GM20431 (cell line): ENCODE measurements at regions not wholly inside any gene's neighbourhood (a gene's known extent, or its start where the extent isn't known, plus 50 kb on each side); places are given as distances from the start of the nearest gene placed in this dataset.
"Not testable (repeated sequence)": the region's sequence is repeated elsewhere in the genome, so short reads cannot be mapped to it uniquely, and the experiment has no call there.

Experiments
- in situ Hi-C: fragments of 300-500 bp; cut with MseI, MboI; formaldehyde crosslinking; loops from one replicate; pipeline ENCODE4 v1.15.0; 2020; ENCODE audit warnings: low sequenced_read_pairs; ENCODE audit not compliant: unreplicated experiment

- in situ Hi-C loops, result no loop called here
Measured at GRCh38 chr14:55762595-55763232, 182.7 kb downstream of the KTN1 start.

GRCh38 chr14:55764784-55765183 lies 184.8 kb downstream of the KTN1 start:
- in situ Hi-C loops, result no loop called here

- in situ Hi-C loops, result no loop called here
Measured at GRCh38 chr14:55766071-55766470, 186.1 kb downstream of the KTN1 start.

GRCh38 chr14:55767286-55767685 lies 187.3 kb downstream of the KTN1 start:
- in situ Hi-C loops, result no loop called here

GRCh38 chr14:55769877-55770276 lies 189.9 kb downstream of the KTN1 start:
- in situ Hi-C loops, result no loop called here

GRCh38 chr14:55771242-55771981 lies 191.4 kb downstream of the KTN1 start:
- in situ Hi-C loops, result no loop called here

- in situ Hi-C loops, result no loop called here
Measured at GRCh38 chr14:55772486-55772885, 192.5 kb downstream of the KTN1 start.

- in situ Hi-C loops, result no loop called here
Measured at GRCh38 chr14:55773312-55773711, 193.3 kb downstream of the KTN1 start.

- in situ Hi-C loops, result no loop called here
Measured at GRCh38 chr14:55773984-55774545, 194.1 kb downstream of the KTN1 start.

- in situ Hi-C loops, result no loop called here
Measured at GRCh38 chr14:55777877-55778276, 197.9 kb downstream of the KTN1 start.

GRCh38 chr14:55780156-55780946 lies 200.3 kb downstream of the KTN1 start:
- in situ Hi-C loops, result no loop called here

GRCh38 chr14:55781046-55781445 lies 201.0 kb downstream of the KTN1 start:
- in situ Hi-C loops, result no loop called here

GRCh38 chr14:55782166-55782565 lies 202.2 kb downstream of the KTN1 start:
- in situ Hi-C loops, result no loop called here

- in situ Hi-C loops, result no loop called here
Measured at GRCh38 chr14:55789406-55789805, 209.4 kb downstream of the KTN1 start.

GRCh38 chr14:55794655-55795595 lies 214.9 kb downstream of the KTN1 start:
- in situ Hi-C loops, result no loop called here

- in situ Hi-C loops, result not testable (repeated sequence)
Measured at GRCh38 chr14:55796513-55796912, 216.5 kb downstream of the KTN1 start.

GRCh38 chr14:55798406-55798805 lies 218.4 kb downstream of the KTN1 start:
- in situ Hi-C loops, result no loop called here

GRCh38 chr14:55799508-55800095 lies 219.6 kb downstream of the KTN1 start:
- in situ Hi-C loops, result no loop called here

- in situ Hi-C loops, result no loop called here
Measured at GRCh38 chr14:55800156-55800785, 220.3 kb downstream of the KTN1 start.
